HepG2 (cell line): ENCODE measurements at regions not wholly inside any gene's neighbourhood (a gene's known extent, or its start where the extent isn't known, plus 50 kb on each side); places are given as distances from the start of the nearest gene placed in this dataset.
A peak's percentile ranks its signal among the peaks of the same experiment; 100 is the strongest.

Experiments used
- ATAC-seq: fragments of 200-7000 bp; cut with Tn5 transposase; 3 replicates; pipeline ENCODE4 v1.9.1; 2020; ENCODE audit warnings: mild to moderate bottlenecking, moderate library complexity
- BruUV-seq: library from RNA; stranded (reverse); fragments of 400-500 nt; replicated peaks from 2 replicates; lab custom pipeline; 2021; lab: Mats Ljungman, UMichigan
- CTCF ChIA-PET: fragments of 300-600 bp; formaldehyde crosslinking; extraction: SDS; loops from one replicate; lab custom pipeline; 2021; ENCODE audit warnings: low total read pairs, inconsistent platforms, low intra/inter-chr PET ratio; lab: Yijun Ruan, JAX
- POLR2A ChIA-PET: fragments of 350-600 bp; sonication (Branson Sonifier 250); formaldehyde crosslinking; loops from one replicate; lab custom pipeline; 2020; ENCODE audit warnings: antibody characterized with exemption, inconsistent platforms; lab: Yijun Ruan, JAX
- DNase-seq: peaks from one replicate; pipeline ENCODE4 v3.0.0-alpha.2; 2015; ENCODE audit warnings: low spot score
- FAIRE-seq: peaks from 3 replicates; lab custom pipeline; 2011; peaks lifted over from hg19 to GRCh38; lab: Jason Lieb, UNC
- H2AFZ ChIP-seq: one replicate; pipeline ENCODE4 v1.6.1; 2011; ENCODE audit warnings: low read length, inconsistent platforms
- H3K27ac ChIP-seq: fragments of 300-600 bp; 3 replicates; pipeline ENCODE4 v1.8.0; 2011; ENCODE audit warnings: mixed run types, mild to moderate bottlenecking, mixed read lengths, low read length, inconsistent platforms; ENCODE audit not compliant: insufficient read depth; ENCODE audit errors: extremely low read length
- H3K27me3 ChIP-seq, 2 experiments: fragments of 200-600 bp in 1 of 2; 2 replicates in 1 of 2; 3 replicates in 1 of 2; pipeline versions ENCODE4 v1.6.0 to v1.8.0; 2011; ENCODE audit warnings: low read length in 2 of 2, mild to moderate bottlenecking in 2 of 2, moderate library complexity in 2 of 2, inconsistent platforms in 1 of 2; ENCODE audit not compliant: insufficient read depth in 2 of 2, control insufficient read depth in 1 of 2
- H3K36me3 ChIP-seq, 2 experiments: fragments of 200-600 bp in 1 of 2; replicated peaks in 1 of 2; 2 replicates in 1 of 2; 3 replicates in 1 of 2; pipeline versions ENCODE4 v1.5.1 to v1.8.0; 2011; ENCODE audit warnings: low read length in 2 of 2, inconsistent platforms in 1 of 2; ENCODE audit not compliant: insufficient read depth in 2 of 2, control insufficient read depth in 1 of 2
- H3K4me1 ChIP-seq: 2 replicates; pipeline ENCODE4 v1.5.1; 2012; ENCODE audit warnings: low read length, inconsistent platforms; ENCODE audit not compliant: insufficient read depth
- H3K4me2 ChIP-seq: 2 replicates; pipeline ENCODE4 v1.6.0; 2011; ENCODE audit warnings: low read depth, low read length, inconsistent platforms
- H3K4me3 ChIP-seq, 3 experiments: fragments of 200-600 bp in 1 of 3; sonication (generic), shearing (Covaris generic) in 1 of 3; replicated peaks in 1 of 3; 2 replicates each; pipeline ENCODE4 v1.5.1; 2011 to 2016; ENCODE audit warnings: low read length in 3 of 3, inconsistent platforms in 2 of 3, low read depth in 2 of 3, mild to moderate bottlenecking in 2 of 3, control low read depth in 1 of 3, mixed read lengths in 1 of 3; ENCODE audit not compliant: insufficient read depth in 1 of 3
- H3K79me2 ChIP-seq: one replicate; pipeline ENCODE4 v1.6.1; 2011; ENCODE audit warnings: low read length, inconsistent platforms; ENCODE audit not compliant: insufficient read depth
- H3K9ac ChIP-seq: 2 replicates; pipeline ENCODE4 v1.6.0; 2011; ENCODE audit warnings: mild to moderate bottlenecking, low read depth, low read length, inconsistent platforms; ENCODE audit not compliant: insufficient read depth
- H3K9me3 ChIP-seq: 2 replicates; pipeline ENCODE4 v1.5.1; 2012; ENCODE audit warnings: mild to moderate bottlenecking, low read length
- H4K20me1 ChIP-seq: 2 replicates; pipeline ENCODE4 v1.6.0; 2011; ENCODE audit warnings: inconsistent platforms, mild to moderate bottlenecking, low read length, moderate library complexity; ENCODE audit not compliant: insufficient read depth
- HNRNPLL ChIP-seq: fragments of 200-400 bp; formaldehyde crosslinking; IDR thresholded peaks from 2 replicates; pipeline ENCODE4 v1.6.1; 2017; ENCODE audit warnings: mild to moderate bottlenecking, low read depth, low read length; ENCODE audit not compliant: poor library complexity, severe bottlenecking
- MIER2 ChIP-seq: IDR thresholded peaks from 2 replicates; pipeline ENCODE4 v1.6.1; 2016; ENCODE audit warnings: missing biosample characterization, missing genetic modification reagents
- REST ChIP-seq, 2 experiments: IDR thresholded peaks; 2 replicates each; pipeline ENCODE4 v1.6.1; 2011 to 2012; ENCODE audit warnings: low read length in 2 of 2, borderline replicate concordance in 1 of 2, low read depth in 1 of 2, mild to moderate bottlenecking in 1 of 2, moderate library complexity in 1 of 2
- SMAD3 ChIP-seq: sonication (generic); formaldehyde crosslinking; IDR thresholded peaks from 2 replicates; pipeline ENCODE4 v1.4.0; 2020; ENCODE audit warnings: missing genetic modification reagents
- ZNF839 ChIP-seq: sonication (generic); formaldehyde crosslinking; IDR thresholded peaks from 2 replicates; pipeline ENCODE4 v1.4.0; 2020; ENCODE audit warnings: missing genetic modification reagents, mild to moderate bottlenecking, borderline replicate concordance
- WGBS: methylation state at CpG from one replicate; pipeline ENCODE4 v1.1.6; 2017; ENCODE audit warnings: low lambda C conversion rate; 5-methylcytosine and 5-hydroxymethylcytosine counted together
- in situ Hi-C: cut with HindIII; loops from 2 replicates; pipeline ENCODE4 v1.10.0; 2017; ENCODE audit warnings: low pct_unique_long_range_greater_than_20kb; ENCODE audit not compliant: extremely low pct_ligation_motif_present
- intact Hi-C: fragments of 100-400 bp; cut with micrococcal nuclease; formaldehyde crosslinking; loops from one replicate; pipeline ENCODE4 v1.10.0; 2022; ENCODE audit not compliant: unreplicated experiment

- WGBS, result 0% methylated on average over 1 of the region's 1 CpG
- H3K36me3 ChIP-seq, result no peaks in the 10 kb centered on the region
- H3K9ac ChIP-seq, result no peak overlapping the region
- no peak overlapping the region for H3K27ac ChIP-seq
- ChIA-PET CTCF (no interaction called here), POLR2A (no interaction called here)
- no peaks in the 10 kb centered on the region for H3K27me3 ChIP-seq
- in situ Hi-C loops, result no loop called here
- H3K4me1 ChIP-seq, result no peaks in the 10 kb centered on the region
- H3K4me3 ChIP-seq, result no peak overlapping the region
- H3K4me2 ChIP-seq, result no peak overlapping the region
- FAIRE-seq, result no peak
- ATAC-seq, result no peak
- no peaks in the 10 kb centered on the region for H3K9me3 ChIP-seq
- no TSS peak for BruUV-seq
- TF ChIP-seq SMAD3 (CRISPR knock-in tag), result no peak
- TF ChIP-seq HNRNPLL, result no peak
- no peaks in the 10 kb centered on the region for H3K79me2 ChIP-seq
- H4K20me1 ChIP-seq, result no peaks in the 10 kb centered on the region
- intact Hi-C loops, result no loop called here
- H2AFZ ChIP-seq, result no peak overlapping the region
- no peak for DNase-seq
Measured at GRCh38 chr18:38081516-38081915, 515.9 kb upstream of the CELF4 start.

DNA sequence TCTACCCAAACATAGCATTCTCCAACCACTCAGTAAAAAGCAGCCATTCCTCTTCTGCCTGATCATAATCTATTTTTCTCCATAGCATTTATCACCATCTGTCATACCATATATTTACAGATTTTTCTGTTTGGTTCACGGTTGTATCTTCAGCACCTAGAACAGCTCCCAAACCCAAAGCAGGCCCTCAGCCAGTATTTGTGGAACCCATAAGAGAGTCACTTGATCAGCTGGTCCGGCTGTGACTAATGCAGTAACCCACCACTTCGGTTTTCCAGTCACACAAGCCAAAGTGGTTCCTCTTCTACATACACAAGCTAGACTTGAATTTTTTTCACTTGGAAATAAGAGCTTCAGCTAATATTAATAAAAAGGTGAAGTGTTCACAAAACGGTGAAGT is 511.6 kb upstream of the CELF4 start:
- intact Hi-C loops, result no loop called here
- no peak for FAIRE-seq
- ChIA-PET CTCF (no interaction called here), POLR2A (no interaction called here)
- no peak overlapping the region for H3K9ac ChIP-seq
- H3K79me2 ChIP-seq, result no peaks in the 10 kb centered on the region
- no peak overlapping the region for H3K27ac ChIP-seq
- no peak overlapping the region for H3K4me3 ChIP-seq
- no peaks in the 10 kb centered on the region for H4K20me1 ChIP-seq
- H3K4me1 ChIP-seq, result no peaks in the 10 kb centered on the region
- no peaks in the 10 kb centered on the region for H3K36me3 ChIP-seq
- H3K27me3 ChIP-seq, result no peaks in the 10 kb centered on the region
- BruUV-seq, result no TSS peak
- DNase-seq, result no peak
- no peak for ATAC-seq
- H2AFZ ChIP-seq, result no peak overlapping the region
- no peak overlapping the region for H3K4me2 ChIP-seq
- H3K9me3 ChIP-seq, result no peaks in the 10 kb centered on the region
- WGBS, result 6% methylated on average over 4 of the region's 4 CpGs
- TF ChIP-seq ZNF839 (CRISPR knock-in tag) (no peak), REST (IDR thresholded peaks at IDR 0.05; ENCODE audit: borderline replicate concordance in 1 of 2, low read depth in 1 of 2, low read length in 2 of 2) (peak in 1 of 2 experiments; percentile 88), MIER2 (CRISPR knock-in tag) (0 out of 2 replicates have a peak, but pooled peaks have one; percentile 33)
- in situ Hi-C loops, result no loop called here
